ENCODE measurements at regions not wholly inside any gene's neighbourhood (a gene's known extent, or its start where the extent isn't known, plus 50 kb on each side); places are given as distances from the start of the nearest gene placed in this dataset.

GRCh38 chr15:69554279-69554961 is 101.8 kb downstream of the RPLP1 start:
- TF ChIP-seq GATA2 (IDR thresholded peaks at IDR 0.05; ENCODE audit: low read depth, low read length) (0 out of 2 replicates have a peak, but pooled peaks have one; percentile 36), GATA3 (IDR thresholded peaks at IDR 0.05; ENCODE audit: low read depth, low read length) (no peak)
